ENCODE measurements at regions not wholly inside any gene's neighbourhood (a gene's known extent, or its start where the extent isn't known, plus 50 kb on each side); places are given as distances from the start of the nearest gene placed in this dataset.

DNA sequence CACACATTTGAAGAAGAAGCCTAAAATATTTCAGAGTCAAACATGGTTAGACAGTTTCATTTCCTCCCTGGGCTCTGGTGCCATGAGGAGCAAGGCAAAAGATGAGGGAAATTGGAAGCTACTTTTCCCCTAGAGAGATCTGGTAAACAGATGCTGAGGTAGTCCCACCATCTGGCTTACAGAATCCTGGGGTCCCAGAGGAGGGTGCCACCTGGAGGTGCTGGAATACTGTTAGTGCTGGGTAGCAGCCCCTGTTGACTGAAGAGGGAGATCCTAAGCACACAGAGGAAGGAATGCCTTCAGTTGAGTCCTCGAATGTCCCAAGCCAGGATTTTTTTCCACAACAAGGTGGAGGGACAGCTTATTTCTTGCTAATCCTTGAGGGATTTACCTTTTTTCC, 160.1 kb downstream of the FZD1 start:
- TF ChIP-seq, protein P1, sequence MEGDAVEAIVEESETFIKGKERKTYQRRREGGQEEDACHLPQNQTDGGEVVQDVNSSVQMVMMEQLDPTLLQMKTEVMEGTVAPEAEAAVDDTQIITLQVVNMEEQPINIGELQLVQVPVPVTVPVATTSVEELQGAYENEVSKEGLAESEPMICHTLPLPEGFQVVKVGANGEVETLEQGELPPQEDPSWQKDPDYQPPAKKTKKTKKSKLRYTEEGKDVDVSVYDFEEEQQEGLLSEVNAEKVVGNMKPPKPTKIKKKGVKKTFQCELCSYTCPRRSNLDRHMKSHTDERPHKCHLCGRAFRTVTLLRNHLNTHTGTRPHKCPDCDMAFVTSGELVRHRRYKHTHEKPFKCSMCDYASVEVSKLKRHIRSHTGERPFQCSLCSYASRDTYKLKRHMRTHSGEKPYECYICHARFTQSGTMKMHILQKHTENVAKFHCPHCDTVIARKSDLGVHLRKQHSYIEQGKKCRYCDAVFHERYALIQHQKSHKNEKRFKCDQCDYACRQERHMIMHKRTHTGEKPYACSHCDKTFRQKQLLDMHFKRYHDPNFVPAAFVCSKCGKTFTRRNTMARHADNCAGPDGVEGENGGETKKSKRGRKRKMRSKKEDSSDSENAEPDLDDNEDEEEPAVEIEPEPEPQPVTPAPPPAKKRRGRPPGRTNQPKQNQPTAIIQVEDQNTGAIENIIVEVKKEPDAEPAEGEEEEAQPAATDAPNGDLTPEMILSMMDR (IDR thresholded peaks at IDR 0.05): peak in 1 of 12 donors; percentile 16
- no peak for TF ChIP-seq POLR2A (IDR thresholded peaks at IDR 0.05)
